ENCODE measurements at regions not wholly inside any gene's neighbourhood (a gene's known extent, or its start where the extent isn't known, plus 50 kb on each side); places are given as distances from the start of the nearest gene placed in this dataset.

GRCh38 chr1:17915511-17916197 lies 160.5 kb downstream of the ACTL8 start:
- Mint-ChIP-seq H3K9me3 (no peaks in the 10 kb centered on the region), H3K36me3 (no peaks in the 10 kb centered on the region), H3K27ac (no peak overlapping the region), H3K4me1 (no peaks in the 10 kb centered on the region), H3K27me3 (peaks cover 37% of the 10 kb centered on the region), H3K4me3 (no peak overlapping the region)
- DNase-seq = no peak

- no peak for DNase-seq
- Mint-ChIP-seq H3K27me3 (peaks cover 37% of the 10 kb centered on the region), H3K9me3 (no peaks in the 10 kb centered on the region), H3K4me3 (no peak overlapping the region), H3K4me1 (no peaks in the 10 kb centered on the region), H3K27ac (no peak overlapping the region), H3K36me3 (no peaks in the 10 kb centered on the region)
These were observed 161.6 kb downstream of the ACTL8 start for GRCh38 chr1:17916702-17917101.

GRCh38 chr1:17919525-17920439 lies 164.6 kb downstream of the ACTL8 start:
- peaks cover 48% of the 10 kb centered on the region for H3K27me3 Mint-ChIP-seq
- no peak for DNase-seq
- no peak overlapping the region for H3K4me3 Mint-ChIP-seq
- H3K9me3 Mint-ChIP-seq = no peaks in the 10 kb centered on the region
- H3K36me3 Mint-ChIP-seq = no peaks in the 10 kb centered on the region
- no peak overlapping the region for H3K27ac Mint-ChIP-seq
- H3K4me1 Mint-ChIP-seq = no peaks in the 10 kb centered on the region

- no peak overlapping the region for H3K27ac Mint-ChIP-seq
- H3K36me3 Mint-ChIP-seq = no peaks in the 10 kb centered on the region
- no peaks in the 10 kb centered on the region for H3K4me1 Mint-ChIP-seq
- peaks cover 52% of the 10 kb centered on the region for H3K27me3 Mint-ChIP-seq
- no peak overlapping the region for H3K4me3 Mint-ChIP-seq
- no peak for DNase-seq
- H3K9me3 Mint-ChIP-seq = no peaks in the 10 kb centered on the region
These were observed 165.9 kb downstream of the ACTL8 start for GRCh38 chr1:17920881-17921640.

- DNase-seq = peak; percentile 8
- Mint-ChIP-seq H3K9me3 (no peaks in the 10 kb centered on the region), H3K27ac (no peak overlapping the region), H3K36me3 (no peaks in the 10 kb centered on the region), H3K4me1 (no peaks in the 10 kb centered on the region), H3K27me3 (peaks cover 56% of the 10 kb centered on the region), H3K4me3 (no peak overlapping the region)
These were observed 167.7 kb downstream of the ACTL8 start for GRCh38 chr1:17922833-17923232.

- Mint-ChIP-seq H3K4me3 (no peak overlapping the region), H3K27ac (no peak overlapping the region), H3K9me3 (no peaks in the 10 kb centered on the region), H3K36me3 (no peaks in the 10 kb centered on the region), H3K4me1 (no peaks in the 10 kb centered on the region), H3K27me3 (peaks cover 54% of the 10 kb centered on the region)
- DNase-seq = no peak
These were observed 168.5 kb downstream of the ACTL8 start for GRCh38 chr1:17923666-17924065.

GRCh38 chr1:17924578-17924977 lies 169.4 kb downstream of the ACTL8 start:
- Mint-ChIP-seq H3K4me3 (no peak overlapping the region), H3K27ac (no peak overlapping the region)
- DNase-seq = no peak

GRCh38 chr1:17925290-17926237 lies 170.4 kb downstream of the ACTL8 start:
- H3K27me3 Mint-ChIP-seq = peaks cover 48% of the 10 kb centered on the region
- no peak overlapping the region for H3K4me3 Mint-ChIP-seq
- no peak overlapping the region for H3K27ac Mint-ChIP-seq
- no peaks in the 10 kb centered on the region for H3K9me3 Mint-ChIP-seq
- DNase-seq = no peak
- H3K36me3 Mint-ChIP-seq = no peaks in the 10 kb centered on the region
- H3K4me1 Mint-ChIP-seq = no peaks in the 10 kb centered on the region

More at GRCh38 chr1:17924578-17924977, 169.4 kb downstream of the ACTL8 start:
- H3K4me1 Mint-ChIP-seq = no peaks in the 10 kb centered on the region
- peaks cover 49% of the 10 kb centered on the region for H3K27me3 Mint-ChIP-seq
- no peaks in the 10 kb centered on the region for H3K9me3 Mint-ChIP-seq
- H3K36me3 Mint-ChIP-seq = no peaks in the 10 kb centered on the region

- DNase-seq = no peak
- peaks cover 47% of the 10 kb centered on the region for H3K27me3 Mint-ChIP-seq
- H3K36me3 Mint-ChIP-seq = no peaks in the 10 kb centered on the region
- H3K9me3 Mint-ChIP-seq = no peaks in the 10 kb centered on the region
- no peak overlapping the region for H3K4me3 Mint-ChIP-seq
- H3K4me1 Mint-ChIP-seq = no peaks in the 10 kb centered on the region
- H3K27ac Mint-ChIP-seq = no peak overlapping the region
These were observed 171.8 kb downstream of the ACTL8 start for GRCh38 chr1:17926906-17927305.

GRCh38 chr1:17927952-17928351 lies 172.8 kb downstream of the ACTL8 start:
- H3K27me3 Mint-ChIP-seq = peaks cover 37% of the 10 kb centered on the region
- H3K27ac Mint-ChIP-seq = no peak overlapping the region
- no peaks in the 10 kb centered on the region for H3K36me3 Mint-ChIP-seq
- no peaks in the 10 kb centered on the region for H3K9me3 Mint-ChIP-seq
- no peak for DNase-seq
- H3K4me1 Mint-ChIP-seq = no peaks in the 10 kb centered on the region
- H3K4me3 Mint-ChIP-seq = no peak overlapping the region

- peaks cover 26% of the 10 kb centered on the region for H3K27me3 Mint-ChIP-seq
- no peak overlapping the region for H3K27ac Mint-ChIP-seq
- no peaks in the 10 kb centered on the region for H3K4me1 Mint-ChIP-seq
- no peaks in the 10 kb centered on the region for H3K36me3 Mint-ChIP-seq
- no peak for DNase-seq
- H3K4me3 Mint-ChIP-seq = no peak overlapping the region
- no peaks in the 10 kb centered on the region for H3K9me3 Mint-ChIP-seq
These were observed 174.1 kb downstream of the ACTL8 start for GRCh38 chr1:17929224-17929623.

- Mint-ChIP-seq H3K4me1 (no peaks in the 10 kb centered on the region), H3K36me3 (no peaks in the 10 kb centered on the region), H3K27ac (no peak overlapping the region)
These were observed 175.5 kb downstream of the ACTL8 start for GRCh38 chr1:17930635-17931034.

GRCh38 chr1:17932164-17932563 lies 175.4 kb upstream of the IGSF21 start:
- no peak overlapping the region for H3K4me3 Mint-ChIP-seq
- H3K4me1 Mint-ChIP-seq = no peaks in the 10 kb centered on the region
- peaks cover 8% of the 10 kb centered on the region for H3K27me3 Mint-ChIP-seq
- no peak for DNase-seq
- peaks cover 3% of the 10 kb centered on the region for H3K9me3 Mint-ChIP-seq
- H3K27ac Mint-ChIP-seq = no peak overlapping the region
- H3K36me3 Mint-ChIP-seq = no peaks in the 10 kb centered on the region

More at GRCh38 chr1:17930635-17931034, 175.5 kb downstream of the ACTL8 start:
- no peak for DNase-seq
- H3K9me3 Mint-ChIP-seq = no peaks in the 10 kb centered on the region
- peaks cover 19% of the 10 kb centered on the region for H3K27me3 Mint-ChIP-seq
- H3K4me3 Mint-ChIP-seq = no peak overlapping the region

GRCh38 chr1:17933501-17933900 lies 174.1 kb upstream of the IGSF21 start:
- H3K27ac Mint-ChIP-seq = no peak overlapping the region

More at GRCh38 chr1:17933501-17933900, 174.1 kb upstream of the IGSF21 start:
- H3K4me1 Mint-ChIP-seq = no peaks in the 10 kb centered on the region
- no peaks in the 10 kb centered on the region for H3K36me3 Mint-ChIP-seq
- no peak for DNase-seq
- peaks cover 4% of the 10 kb centered on the region for H3K27me3 Mint-ChIP-seq
- H3K9me3 Mint-ChIP-seq = peaks cover 3% of the 10 kb centered on the region
- H3K4me3 Mint-ChIP-seq = no peak overlapping the region

Data from activated naive CD8-positive, alpha-beta T cell treated with anti-CD3 and anti-CD28 coated beads for 36 hours (primary cell).